Nephron progenitor cell (in vitro differentiated cells): ENCODE measurements at regions not wholly inside any gene's neighbourhood (a gene's known extent, or its start where the extent isn't known, plus 50 kb on each side); places are given as distances from the start of the nearest gene placed in this dataset.
"Not testable (repeated sequence)": the region's sequence is repeated elsewhere in the genome, so short reads cannot be mapped to it uniquely, and the experiment has no call there.

ENCODE experiments used
- DNase-seq: peaks from one replicate; pipeline ENCODE4 v3.0.0; 2021
- H3K27ac Mint-ChIP-seq: 2 replicates; pipeline ENCODE4 v1.8.0; 2021; ENCODE audit warnings: mild to moderate bottlenecking, moderate library complexity, mixed read lengths
- H3K27me3 Mint-ChIP-seq: 2 replicates; pipeline ENCODE4 v1.8.0; 2021; ENCODE audit warnings: mild to moderate bottlenecking, low read depth, mixed read lengths; ENCODE audit not compliant: poor library complexity
- H3K36me3 Mint-ChIP-seq: 2 replicates; pipeline ENCODE4 v1.8.0; 2021; ENCODE audit warnings: low read depth, mixed read lengths
- H3K4me1 Mint-ChIP-seq: 2 replicates; pipeline ENCODE4 v1.8.0; 2021; ENCODE audit warnings: mixed read lengths
- H3K4me3 Mint-ChIP-seq: 2 replicates; pipeline ENCODE4 v1.8.0; 2021; ENCODE audit warnings: mild to moderate bottlenecking, moderate library complexity, mixed read lengths
- H3K9me3 Mint-ChIP-seq: 2 replicates; pipeline ENCODE4 v1.8.0; 2021; ENCODE audit warnings: mild to moderate bottlenecking, moderate library complexity, mixed read lengths
- CTCF ChIP-seq: fragments of 200-600 bp; sonication (generic); IDR thresholded peaks from 2 replicates; pipeline ENCODE4 v1.5.0; 2021; ENCODE audit warnings: antibody characterized with exemption

- not testable (repeated sequence) for H3K4me3 Mint-ChIP-seq, DNase-seq, H3K4me1 Mint-ChIP-seq, H3K27ac Mint-ChIP-seq
- H3K27me3 Mint-ChIP-seq: peaks cover 14% of the 10 kb centered on the region
- peaks cover 40% of the 10 kb centered on the region for H3K36me3 Mint-ChIP-seq
- peaks cover 99% of the 10 kb centered on the region for H3K9me3 Mint-ChIP-seq
Measured at GRCh38 chr22:11611280-11611679, 3916.7 kb upstream of the OR11H1 start.

- H3K27me3 Mint-ChIP-seq: peaks cover 14% of the 10 kb centered on the region
- H3K9me3 Mint-ChIP-seq: peaks cover 99% of the 10 kb centered on the region
- H3K4me3 Mint-ChIP-seq, H3K4me1 Mint-ChIP-seq, H3K27ac Mint-ChIP-seq, DNase-seq: not testable (repeated sequence)
- peaks cover 45% of the 10 kb centered on the region for H3K36me3 Mint-ChIP-seq
Measured at GRCh38 chr22:11611876-11612275, 3916.1 kb upstream of the OR11H1 start.

GRCh38 chr22:11613081-11613897 lies 3914.7 kb upstream of the OR11H1 start:
- H3K27ac Mint-ChIP-seq, DNase-seq, H3K4me1 Mint-ChIP-seq, H3K4me3 Mint-ChIP-seq: not testable (repeated sequence)
- peaks cover 16% of the 10 kb centered on the region for H3K27me3 Mint-ChIP-seq
- H3K36me3 Mint-ChIP-seq: peaks cover 51% of the 10 kb centered on the region
- H3K9me3 Mint-ChIP-seq: peaks cover 100% of the 10 kb centered on the region

- peaks cover 99% of the 10 kb centered on the region for H3K9me3 Mint-ChIP-seq
- no peak overlapping the region for H3K4me3 Mint-ChIP-seq
- H3K27me3 Mint-ChIP-seq: peaks cover 16% of the 10 kb centered on the region
- no peak for TF ChIP-seq CTCF
- peaks cover 56% of the 10 kb centered on the region for H3K36me3 Mint-ChIP-seq
- H3K4me1 Mint-ChIP-seq: no peaks in the 10 kb centered on the region
- DNase-seq: no peak
- H3K27ac Mint-ChIP-seq: no peak overlapping the region
Measured at GRCh38 chr22:11613898-11614755, 3913.9 kb upstream of the OR11H1 start.

- Mint-ChIP-seq H3K27me3 (peaks cover 16% of the 10 kb centered on the region), H3K9me3 (peaks cover 99% of the 10 kb centered on the region), H3K36me3 (peaks cover 64% of the 10 kb centered on the region)
- not testable (repeated sequence) for H3K4me1 Mint-ChIP-seq, DNase-seq, H3K4me3 Mint-ChIP-seq, H3K27ac Mint-ChIP-seq
Measured at GRCh38 chr22:11614798-11615433, 3913.1 kb upstream of the OR11H1 start.

GRCh38 chr22:11616811-11617210 lies 3911.2 kb upstream of the OR11H1 start:
- Mint-ChIP-seq H3K9me3 (peaks cover 99% of the 10 kb centered on the region), H3K4me3 (no peak overlapping the region), H3K27me3 (peaks cover 18% of the 10 kb centered on the region), H3K4me1 (no peaks in the 10 kb centered on the region), H3K36me3 (peaks cover 59% of the 10 kb centered on the region), H3K27ac (no peak overlapping the region)
- TF ChIP-seq CTCF: no peak
- DNase-seq: no peak

- not testable (repeated sequence) for H3K27ac Mint-ChIP-seq, H3K4me1 Mint-ChIP-seq, DNase-seq, H3K4me3 Mint-ChIP-seq
- peaks cover 99% of the 10 kb centered on the region for H3K9me3 Mint-ChIP-seq
- H3K27me3 Mint-ChIP-seq: peaks cover 18% of the 10 kb centered on the region
- peaks cover 52% of the 10 kb centered on the region for H3K36me3 Mint-ChIP-seq
Measured at GRCh38 chr22:11618322-11618662, 3909.7 kb upstream of the OR11H1 start.

- DNase-seq, H3K4me3 Mint-ChIP-seq, H3K27ac Mint-ChIP-seq, H3K4me1 Mint-ChIP-seq: not testable (repeated sequence)
- Mint-ChIP-seq H3K27me3 (peaks cover 18% of the 10 kb centered on the region), H3K36me3 (peaks cover 50% of the 10 kb centered on the region), H3K9me3 (peaks cover 99% of the 10 kb centered on the region)
Measured at GRCh38 chr22:11618688-11619087, 3909.3 kb upstream of the OR11H1 start.

GRCh38 chr22:11620921-11621762 lies 3906.8 kb upstream of the OR11H1 start:
- H3K27ac Mint-ChIP-seq, H3K4me1 Mint-ChIP-seq, DNase-seq, H3K4me3 Mint-ChIP-seq: not testable (repeated sequence)
- peaks cover 99% of the 10 kb centered on the region for H3K9me3 Mint-ChIP-seq
- peaks cover 11% of the 10 kb centered on the region for H3K27me3 Mint-ChIP-seq
- H3K36me3 Mint-ChIP-seq: peaks cover 36% of the 10 kb centered on the region

GRCh38 chr22:11622774-11623173 lies 3905.2 kb upstream of the OR11H1 start:
- H3K4me3 Mint-ChIP-seq, DNase-seq, H3K27ac Mint-ChIP-seq, H3K27me3 Mint-ChIP-seq, H3K4me1 Mint-ChIP-seq: not testable (repeated sequence)
- Mint-ChIP-seq H3K36me3 (peaks cover 28% of the 10 kb centered on the region), H3K9me3 (peaks cover 99% of the 10 kb centered on the region)

- H3K36me3 Mint-ChIP-seq: peaks cover 20% of the 10 kb centered on the region
- not testable (repeated sequence) for H3K4me1 Mint-ChIP-seq, H3K27ac Mint-ChIP-seq, DNase-seq, H3K4me3 Mint-ChIP-seq, H3K27me3 Mint-ChIP-seq
- peaks cover 89% of the 10 kb centered on the region for H3K9me3 Mint-ChIP-seq
Measured at GRCh38 chr22:11625711-11626421, 3902.1 kb upstream of the OR11H1 start.
